ENCODE measurements at regions not wholly inside any gene's neighbourhood (a gene's known extent, or its start where the extent isn't known, plus 50 kb on each side); places are given as distances from the start of the nearest gene placed in this dataset.
A peak's percentile ranks its signal among the peaks of the same experiment; 100 is the strongest.

DNA sequence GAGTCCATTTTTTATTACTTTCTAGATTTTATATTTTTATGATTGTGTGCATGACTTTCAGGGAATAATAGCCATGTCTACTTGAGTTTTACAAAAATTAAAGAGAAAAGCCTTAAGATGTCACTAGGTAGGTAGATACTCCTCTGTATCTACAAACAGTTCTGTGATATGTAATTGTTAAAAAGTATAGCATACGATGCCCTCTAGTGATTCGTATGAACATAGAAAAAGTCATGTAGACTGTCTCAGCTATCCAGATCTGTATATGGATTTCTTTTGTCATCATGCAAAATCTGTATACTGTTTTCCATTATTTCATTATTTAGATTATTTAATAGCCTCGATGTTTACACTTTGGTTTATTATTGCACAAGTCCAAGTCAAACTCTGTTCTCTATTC is 856.6 kb downstream of the CENPC start:
- TF ChIP-seq, protein P1, sequence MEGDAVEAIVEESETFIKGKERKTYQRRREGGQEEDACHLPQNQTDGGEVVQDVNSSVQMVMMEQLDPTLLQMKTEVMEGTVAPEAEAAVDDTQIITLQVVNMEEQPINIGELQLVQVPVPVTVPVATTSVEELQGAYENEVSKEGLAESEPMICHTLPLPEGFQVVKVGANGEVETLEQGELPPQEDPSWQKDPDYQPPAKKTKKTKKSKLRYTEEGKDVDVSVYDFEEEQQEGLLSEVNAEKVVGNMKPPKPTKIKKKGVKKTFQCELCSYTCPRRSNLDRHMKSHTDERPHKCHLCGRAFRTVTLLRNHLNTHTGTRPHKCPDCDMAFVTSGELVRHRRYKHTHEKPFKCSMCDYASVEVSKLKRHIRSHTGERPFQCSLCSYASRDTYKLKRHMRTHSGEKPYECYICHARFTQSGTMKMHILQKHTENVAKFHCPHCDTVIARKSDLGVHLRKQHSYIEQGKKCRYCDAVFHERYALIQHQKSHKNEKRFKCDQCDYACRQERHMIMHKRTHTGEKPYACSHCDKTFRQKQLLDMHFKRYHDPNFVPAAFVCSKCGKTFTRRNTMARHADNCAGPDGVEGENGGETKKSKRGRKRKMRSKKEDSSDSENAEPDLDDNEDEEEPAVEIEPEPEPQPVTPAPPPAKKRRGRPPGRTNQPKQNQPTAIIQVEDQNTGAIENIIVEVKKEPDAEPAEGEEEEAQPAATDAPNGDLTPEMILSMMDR (IDR thresholded peaks at IDR 0.05), result peak; percentile 68
- H3K4me3 Mint-ChIP-seq, result no peak overlapping the region
- DNase-seq, result peak; percentile 19
- no peaks in the 10 kb centered on the region for H3K9me3 Mint-ChIP-seq
- no peak overlapping the region for H3K27ac Mint-ChIP-seq
- no peaks in the 10 kb centered on the region for H3K4me1 Mint-ChIP-seq (ENCODE audit: low read depth)
- no peaks in the 10 kb centered on the region for H3K27me3 Mint-ChIP-seq (ENCODE audit: insufficient read depth)
- H3K36me3 Mint-ChIP-seq (ENCODE audit: low read depth), result no peaks in the 10 kb centered on the region

DNA sequence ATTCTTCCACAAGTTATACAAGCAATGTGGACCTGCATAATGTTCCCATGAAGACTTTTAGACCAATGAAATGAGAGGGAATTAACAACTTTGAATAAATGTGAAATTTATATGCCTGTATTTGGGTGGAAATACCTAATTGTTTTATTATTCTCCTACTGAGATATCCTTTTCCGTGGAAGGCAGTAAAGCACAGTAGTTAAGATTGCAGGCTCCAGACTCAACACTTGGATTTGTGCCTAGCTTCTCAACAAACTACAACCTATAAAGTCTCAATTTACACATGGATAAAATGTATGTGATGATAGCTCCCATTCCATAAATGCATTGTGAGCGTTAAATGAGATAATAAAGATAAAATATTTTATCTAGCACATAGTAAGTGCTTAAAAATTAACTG is 857.8 kb downstream of the CENPC start:
- H3K36me3 Mint-ChIP-seq (ENCODE audit: low read depth), result no peaks in the 10 kb centered on the region
- TF ChIP-seq, protein P1 (IDR thresholded peaks at IDR 0.05), result no peak
- H3K4me1 Mint-ChIP-seq (ENCODE audit: low read depth), result no peaks in the 10 kb centered on the region

DNA sequence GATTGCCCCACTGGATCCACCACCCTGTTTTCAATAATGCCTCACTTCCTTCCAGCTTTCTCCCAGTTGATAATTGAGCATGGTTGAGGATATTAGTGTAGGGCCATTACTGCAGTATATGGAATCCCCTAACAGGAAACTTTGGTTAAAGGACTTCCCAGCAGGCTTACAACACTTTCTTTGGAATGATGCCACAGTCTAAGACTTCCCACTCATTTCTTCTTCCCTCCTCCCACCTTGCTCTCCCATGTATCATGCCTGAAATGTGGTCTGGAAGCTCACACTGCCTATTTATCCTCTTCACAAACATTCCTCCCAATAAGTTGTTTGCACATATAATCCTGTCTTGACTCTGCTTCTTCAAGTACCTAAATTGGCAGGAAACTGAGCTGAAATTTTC is 863.3 kb downstream of the CENPC start:
- Mint-ChIP-seq H3K4me3 (no peak overlapping the region), H3K27me3 (ENCODE audit: insufficient read depth) (no peaks in the 10 kb centered on the region), H3K36me3 (ENCODE audit: low read depth) (no peaks in the 10 kb centered on the region), H3K27ac (no peak overlapping the region), H3K4me1 (ENCODE audit: low read depth) (no peaks in the 10 kb centered on the region), H3K9me3 (0 out of 2 replicates have a peak, but pooled peaks cover 4% of the 10 kb centered on the region)
- TF ChIP-seq, protein P1 (IDR thresholded peaks at IDR 0.05), result no peak
- DNase-seq, result no peak

More for the DNA sequence above, 857.8 kb downstream of the CENPC start:
- Mint-ChIP-seq H3K9me3 (0 out of 2 replicates have a peak, but pooled peaks cover 4% of the 10 kb centered on the region), H3K27ac (no peak overlapping the region), H3K4me3 (no peak overlapping the region), H3K27me3 (ENCODE audit: insufficient read depth) (no peaks in the 10 kb centered on the region)
- DNase-seq, result no peak

DNA sequence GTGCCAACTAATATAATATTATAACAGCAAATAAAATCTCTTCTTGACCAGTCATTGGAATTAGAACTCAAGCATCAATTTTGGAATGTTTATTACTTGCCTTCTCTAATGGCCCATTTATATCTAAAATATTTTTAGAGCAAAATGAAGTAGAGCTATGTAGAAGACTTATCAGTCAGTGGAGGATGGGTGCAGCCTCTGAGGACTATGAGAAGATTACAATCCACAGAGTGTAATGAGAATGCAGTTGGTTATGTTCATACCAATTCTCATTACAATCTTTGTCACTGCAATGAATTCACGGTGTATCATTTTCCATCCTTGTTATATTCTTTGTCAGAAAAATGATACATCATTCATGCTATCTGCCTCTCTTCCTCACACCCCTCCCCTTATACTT is 878.1 kb downstream of the CENPC start:
- no peaks in the 10 kb centered on the region; the same call in 1 of the 2 replicates for H3K27me3 Mint-ChIP-seq (ENCODE audit: insufficient read depth)
- no peak overlapping the region for H3K4me3 Mint-ChIP-seq
- H3K36me3 Mint-ChIP-seq (ENCODE audit: low read depth), result no peaks in the 10 kb centered on the region
- H3K27ac Mint-ChIP-seq, result no peak overlapping the region
- H3K4me1 Mint-ChIP-seq (ENCODE audit: low read depth), result no peaks in the 10 kb centered on the region
- no peak for DNase-seq
- TF ChIP-seq, protein P1 (IDR thresholded peaks at IDR 0.05), result no peak
- H3K9me3 Mint-ChIP-seq, result no peaks in the 10 kb centered on the region

DNA sequence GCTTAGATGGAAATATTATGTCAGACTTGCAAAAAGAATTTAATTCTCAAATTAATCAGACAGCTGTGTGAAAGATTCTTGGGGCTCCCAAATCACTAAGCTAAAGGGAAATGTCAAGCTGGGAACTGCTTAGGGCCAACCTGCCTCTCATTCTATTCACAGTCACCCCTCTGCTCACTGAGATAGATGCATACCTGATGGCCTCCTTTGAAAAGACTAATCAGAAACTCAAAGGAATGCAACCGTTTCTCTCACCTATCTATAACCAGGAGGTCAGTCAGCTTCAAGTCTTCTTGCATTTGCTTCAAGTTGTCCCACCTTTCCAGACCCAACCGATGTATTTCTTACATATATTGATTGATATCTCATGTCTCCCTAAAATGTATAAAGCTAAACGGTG is 882.7 kb downstream of the CENPC start:
- Mint-ChIP-seq H3K4me1 (ENCODE audit: low read depth) (no peaks in the 10 kb centered on the region), H3K9me3 (no peaks in the 10 kb centered on the region), H3K4me3 (no peak overlapping the region), H3K27ac (no peak overlapping the region), H3K36me3 (ENCODE audit: low read depth) (no peaks in the 10 kb centered on the region), H3K27me3 (ENCODE audit: insufficient read depth) (no peaks in the 10 kb centered on the region; the same call in 1 of the 2 replicates)
- TF ChIP-seq, protein P1 (IDR thresholded peaks at IDR 0.05), result no peak
- no peak for DNase-seq

DNA sequence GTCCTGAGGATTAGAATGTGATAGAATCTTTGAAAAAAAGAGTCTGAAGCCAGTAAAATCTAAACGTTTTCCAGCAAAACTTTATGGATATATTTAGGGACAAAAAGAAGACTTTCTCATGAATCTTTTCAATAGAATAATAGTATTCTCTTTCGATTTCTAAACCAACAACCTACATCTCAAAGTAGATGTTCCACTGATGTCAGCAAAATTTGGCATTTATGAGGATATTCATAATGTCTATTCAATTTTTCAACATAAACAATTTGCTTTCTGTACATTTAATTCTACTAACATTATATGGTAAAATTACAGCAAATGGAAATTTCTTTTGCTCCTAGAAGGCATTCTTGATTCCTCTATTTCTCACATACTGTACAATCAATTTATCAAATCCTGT is 886.5 kb downstream of the CENPC start:
- DNase-seq, result no peak
- Mint-ChIP-seq H3K36me3 (ENCODE audit: low read depth) (no peaks in the 10 kb centered on the region), H3K4me3 (no peak overlapping the region), H3K27ac (no peak overlapping the region), H3K27me3 (ENCODE audit: insufficient read depth) (no peaks in the 10 kb centered on the region), H3K9me3 (no peaks in the 10 kb centered on the region), H3K4me1 (ENCODE audit: low read depth) (no peaks in the 10 kb centered on the region)
- TF ChIP-seq, protein P1 (IDR thresholded peaks at IDR 0.05), result no peak
